ENCODE measurements at regions not wholly inside any gene's neighbourhood (a gene's known extent, or its start where the extent isn't known, plus 50 kb on each side); places are given as distances from the start of the nearest gene placed in this dataset.

DNA sequence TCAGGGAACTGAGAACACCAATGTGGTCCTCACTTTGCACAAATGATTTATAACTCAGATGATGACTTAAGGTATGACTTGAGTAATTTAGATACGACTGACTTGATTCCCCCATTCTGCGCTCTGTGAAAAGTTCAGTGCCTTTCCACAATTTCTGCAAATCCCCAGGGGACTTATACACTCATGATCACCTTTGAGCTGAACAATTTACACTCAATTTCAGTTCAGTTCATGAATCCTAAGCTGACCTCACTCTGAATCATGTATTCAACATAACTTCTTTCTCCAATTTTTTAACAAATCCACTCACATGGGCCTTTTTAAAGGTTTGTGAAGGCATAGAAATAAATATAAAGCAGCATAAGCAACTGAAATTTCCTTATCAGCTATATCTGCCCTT lies 274.2 kb downstream of the FAM76B start:
- DNase-seq (ENCODE audit: low read depth in 2 of 2): no peak

DNA sequence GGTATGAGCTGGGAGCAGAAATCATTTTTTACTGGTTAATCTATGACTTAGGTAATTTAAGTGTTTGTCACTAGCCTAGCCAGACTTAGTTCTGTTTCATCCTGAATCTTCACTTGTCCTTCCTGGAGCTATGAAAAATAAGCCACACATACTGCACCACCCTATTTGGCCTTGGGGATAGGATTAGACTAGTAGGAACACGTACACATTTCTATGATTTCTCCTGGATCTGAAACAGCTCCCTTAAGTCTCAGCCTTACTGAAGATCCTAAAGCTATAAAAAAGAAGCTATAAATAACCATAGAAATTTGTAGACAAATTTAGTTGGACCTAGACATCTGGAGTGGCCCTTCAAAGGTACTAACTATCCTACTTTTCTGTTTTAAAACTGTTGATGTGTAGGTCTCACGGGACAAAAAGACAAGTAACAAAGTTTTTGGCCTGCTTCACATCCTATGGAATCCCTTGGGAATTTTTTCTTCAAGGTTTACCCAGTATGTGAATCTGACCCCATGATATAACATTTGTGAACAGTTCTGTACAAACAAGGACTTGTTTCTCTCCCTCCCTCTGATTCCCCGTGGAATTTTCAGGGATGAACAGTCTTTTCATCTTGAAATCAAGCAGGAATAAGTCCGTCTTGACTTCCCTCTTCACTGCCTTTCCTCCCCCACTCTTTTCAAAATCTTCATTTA lies 275.0 kb downstream of the FAM76B start:
- no peak for DNase-seq (ENCODE audit: low read depth in 2 of 2)

DNA sequence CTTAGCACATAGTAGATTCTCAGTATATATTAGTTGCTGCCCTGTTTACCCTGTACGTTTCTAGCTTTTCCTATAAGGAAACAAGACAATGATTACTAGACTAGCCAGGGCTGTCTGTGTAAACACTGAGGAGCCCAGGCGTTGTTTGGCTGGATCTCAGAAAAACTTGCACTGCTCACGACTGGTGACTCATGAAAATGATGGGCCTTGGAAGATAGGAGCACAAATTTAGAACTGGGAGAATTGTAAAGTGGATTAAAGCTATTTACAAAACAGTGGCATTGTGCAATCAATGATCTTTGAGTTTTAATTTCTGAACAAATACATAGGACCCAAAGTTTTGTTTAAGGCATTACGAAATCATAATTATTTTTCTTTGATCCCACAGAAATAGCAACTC lies 276.9 kb downstream of the FAM76B start:
- no peak for DNase-seq (ENCODE audit: low read depth in 2 of 2)

DNA sequence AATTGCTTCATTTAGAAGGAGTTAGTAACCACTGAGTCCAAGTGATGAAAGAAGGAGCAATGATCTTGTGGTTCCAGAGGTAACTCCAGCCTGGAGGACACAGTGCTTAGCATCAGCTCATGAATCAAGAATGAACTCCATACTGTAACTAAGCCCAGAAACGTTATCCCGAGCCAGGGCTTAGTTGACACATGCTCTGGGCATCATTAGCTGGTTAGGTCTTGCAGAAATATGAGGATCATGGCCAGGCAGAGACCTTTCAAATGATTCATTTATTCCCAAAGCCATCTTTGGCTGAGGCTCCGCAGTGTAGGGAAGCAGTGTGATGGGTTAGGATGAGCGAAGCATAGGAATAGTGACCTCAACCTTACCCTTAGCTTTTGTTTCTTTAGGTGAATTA lies 277.4 kb downstream of the FAM76B start:
- no peak for DNase-seq (ENCODE audit: low read depth in 2 of 2)

DNA sequence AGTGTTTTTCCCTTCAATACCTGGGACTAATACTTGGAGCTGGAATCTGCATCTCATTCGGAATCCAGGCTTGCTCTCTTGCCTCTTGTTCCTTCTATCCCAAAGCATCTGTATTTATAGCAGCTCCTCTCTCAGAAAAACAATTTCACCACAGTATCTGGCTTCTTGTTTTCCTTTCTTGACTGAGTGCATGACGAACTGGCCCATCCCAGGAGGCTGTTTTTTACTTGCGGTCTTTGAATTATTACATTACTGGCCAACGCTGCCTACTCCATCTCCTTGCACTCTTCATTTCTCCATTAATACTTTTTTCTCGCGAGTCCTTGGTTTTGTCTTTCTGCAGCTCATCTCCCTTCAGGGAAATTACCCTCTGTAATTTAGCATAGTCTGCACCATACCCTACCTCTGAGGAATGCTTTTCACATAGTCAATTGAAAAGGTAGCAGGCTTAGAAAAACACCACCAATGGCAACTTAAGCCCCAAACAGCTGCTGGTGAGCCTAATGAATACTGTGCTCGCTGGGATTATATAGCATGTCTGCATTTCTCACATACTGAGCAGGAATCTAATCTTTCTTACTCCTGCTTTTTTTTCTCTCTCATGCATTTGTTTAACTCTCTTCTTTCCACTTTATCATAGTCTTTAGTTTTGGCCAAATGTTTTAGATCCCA lies 277.4 kb upstream of the SESN3 start:
- no peak for DNase-seq (ENCODE audit: low read depth in 2 of 2)

DNA sequence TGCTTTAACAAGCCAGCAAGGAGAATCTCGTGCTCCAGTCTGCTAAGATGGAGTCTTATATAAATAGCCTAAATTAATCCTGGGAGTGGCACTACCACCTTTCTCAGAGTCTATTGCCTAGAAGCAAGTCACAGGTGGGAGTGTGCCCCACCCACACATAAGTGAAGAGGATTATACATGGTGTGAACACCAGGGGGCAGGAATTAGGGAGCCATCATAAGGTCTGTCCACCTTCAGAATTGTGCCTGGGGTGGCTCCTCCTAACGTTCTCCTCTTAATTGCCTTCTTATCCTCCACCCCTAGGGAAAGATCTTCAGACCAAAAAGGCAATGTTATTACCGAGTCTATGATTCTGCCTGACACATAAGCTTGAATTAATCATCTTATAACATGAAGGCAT lies 276.8 kb upstream of the SESN3 start:
- DNase-seq (ENCODE audit: low read depth in 2 of 2): no peak

DNA sequence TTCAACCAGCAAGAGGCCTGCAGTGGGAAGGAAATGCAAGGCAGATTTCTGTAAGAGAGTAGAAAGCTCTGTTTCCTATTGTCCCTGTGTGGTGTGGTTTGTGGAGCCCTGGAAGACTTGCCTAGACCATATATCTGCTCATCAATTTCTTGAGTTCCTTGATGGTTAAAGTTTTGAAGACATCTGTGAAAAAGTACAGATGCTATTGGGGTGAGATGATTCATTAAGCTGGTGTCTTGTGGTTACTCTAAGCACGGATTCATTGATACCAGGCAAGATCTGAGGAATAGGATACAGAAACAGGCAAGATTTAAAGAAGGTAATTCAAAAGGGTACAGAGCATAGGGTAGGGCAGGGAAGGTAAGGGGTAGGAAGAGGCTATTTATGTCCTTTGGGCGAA lies 275.8 kb upstream of the SESN3 start:
- no peak for DNase-seq (ENCODE audit: low read depth in 2 of 2)

DNA sequence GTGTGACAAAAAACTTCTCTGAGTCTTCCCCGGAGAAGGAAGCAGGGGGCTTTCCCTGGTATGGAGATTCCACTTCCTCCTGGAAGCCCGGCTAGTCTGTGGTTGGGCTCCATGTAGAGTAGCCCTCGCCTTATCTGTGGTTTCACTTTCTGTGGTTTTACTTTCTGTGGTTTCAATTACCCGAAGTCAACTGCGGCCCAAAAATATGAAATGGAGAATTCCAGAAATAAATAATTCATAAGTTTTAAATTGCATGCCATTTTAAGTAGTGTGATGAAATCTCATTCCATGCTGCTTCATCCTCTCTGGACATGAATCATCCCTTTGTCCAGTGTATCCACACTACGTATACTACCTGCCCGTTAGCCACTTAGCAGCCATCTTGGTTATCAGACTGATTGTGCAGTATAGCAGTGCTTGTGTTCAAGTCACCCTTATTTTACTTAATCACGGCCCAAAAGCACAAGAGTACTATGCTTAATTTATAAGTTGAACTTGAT lies 275.0 kb upstream of the SESN3 start:
- no peak for DNase-seq (ENCODE audit: low read depth in 2 of 2)

DNA sequence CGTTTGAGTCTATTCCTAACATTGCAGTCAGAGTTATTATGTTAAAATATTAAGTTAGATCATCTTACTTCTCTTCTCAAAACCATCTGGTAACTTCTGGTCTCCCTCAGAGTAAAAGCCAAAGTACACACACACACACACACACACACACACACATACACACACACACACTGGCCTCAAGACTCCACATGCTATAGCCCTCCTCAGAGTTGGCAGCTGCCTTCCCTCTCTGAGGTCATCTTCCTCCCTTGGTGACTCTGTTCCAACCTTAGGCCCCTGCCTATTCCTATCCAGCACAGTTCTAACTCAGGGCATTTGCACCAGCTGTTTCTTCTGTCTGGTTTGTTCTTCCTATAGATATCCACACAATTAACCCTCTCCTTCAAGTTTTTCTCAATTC lies 272.0 kb upstream of the SESN3 start:
- DNase-seq (ENCODE audit: low read depth in 2 of 2): no peak

DNA sequence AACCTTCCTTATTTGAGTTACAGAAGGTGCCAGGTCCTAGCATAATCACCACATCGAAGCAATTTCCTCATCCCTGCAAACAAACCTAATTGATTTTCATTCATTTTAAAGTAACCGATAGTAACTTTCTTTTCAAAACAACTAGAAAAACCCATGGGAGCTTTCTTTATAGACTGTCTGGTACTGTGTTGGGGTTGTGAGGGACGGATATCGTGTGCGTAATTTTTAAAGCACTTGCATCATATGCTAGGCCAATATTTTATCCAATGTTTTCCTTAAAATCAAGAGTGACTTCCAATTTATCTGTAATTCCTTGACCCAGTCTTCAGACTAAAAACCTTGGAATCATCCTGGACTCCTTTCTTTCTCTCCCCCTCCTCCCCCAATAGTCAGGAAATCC lies 271.5 kb upstream of the SESN3 start:
- DNase-seq (ENCODE audit: low read depth in 2 of 2): no peak

DNA sequence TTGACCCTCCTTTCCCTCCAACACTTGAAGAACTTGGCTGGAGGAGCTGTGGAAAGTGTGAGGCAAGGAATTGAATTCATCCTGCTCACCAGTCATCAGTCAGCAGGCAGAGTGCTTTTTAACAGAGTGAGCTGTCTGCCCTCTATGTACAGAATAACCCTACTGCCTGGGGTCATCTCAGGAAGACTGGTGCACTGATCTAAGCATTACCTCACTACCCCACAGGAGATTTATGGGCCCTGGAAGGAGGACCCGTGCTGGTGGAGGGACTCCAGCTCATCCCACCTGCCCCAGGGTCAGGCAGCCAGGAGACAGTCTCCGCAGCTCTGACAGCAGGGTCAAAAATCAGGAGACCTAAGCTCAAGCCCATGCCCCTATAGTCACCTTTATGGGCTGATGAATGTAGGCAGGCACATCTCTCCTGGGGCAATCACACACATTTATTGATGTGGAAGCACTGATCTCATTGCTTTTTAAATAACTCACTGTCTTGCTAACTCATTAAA lies 270.8 kb upstream of the SESN3 start:
- DNase-seq (ENCODE audit: low read depth in 2 of 2): no peak

DNA sequence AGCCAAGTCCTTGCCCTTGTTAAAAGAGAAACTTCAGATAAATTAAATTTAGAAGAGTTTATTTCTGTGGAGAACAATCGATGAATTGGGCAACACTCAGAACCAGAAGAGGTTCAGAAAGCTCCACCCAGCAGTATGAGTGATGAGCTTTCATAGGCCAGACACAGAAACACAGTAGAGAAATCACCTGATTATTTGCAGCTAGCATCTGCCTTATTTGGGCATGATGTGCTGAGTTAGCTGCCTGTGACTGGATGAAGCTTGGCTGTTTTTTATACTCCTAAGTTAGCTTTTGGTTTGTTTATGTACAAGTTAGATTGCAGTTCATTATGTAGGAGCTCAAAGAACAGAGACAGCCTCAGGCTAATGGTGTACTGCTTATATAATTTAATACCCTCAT lies 269.5 kb upstream of the SESN3 start:
- no peak for DNase-seq (ENCODE audit: low read depth in 2 of 2)

DNA sequence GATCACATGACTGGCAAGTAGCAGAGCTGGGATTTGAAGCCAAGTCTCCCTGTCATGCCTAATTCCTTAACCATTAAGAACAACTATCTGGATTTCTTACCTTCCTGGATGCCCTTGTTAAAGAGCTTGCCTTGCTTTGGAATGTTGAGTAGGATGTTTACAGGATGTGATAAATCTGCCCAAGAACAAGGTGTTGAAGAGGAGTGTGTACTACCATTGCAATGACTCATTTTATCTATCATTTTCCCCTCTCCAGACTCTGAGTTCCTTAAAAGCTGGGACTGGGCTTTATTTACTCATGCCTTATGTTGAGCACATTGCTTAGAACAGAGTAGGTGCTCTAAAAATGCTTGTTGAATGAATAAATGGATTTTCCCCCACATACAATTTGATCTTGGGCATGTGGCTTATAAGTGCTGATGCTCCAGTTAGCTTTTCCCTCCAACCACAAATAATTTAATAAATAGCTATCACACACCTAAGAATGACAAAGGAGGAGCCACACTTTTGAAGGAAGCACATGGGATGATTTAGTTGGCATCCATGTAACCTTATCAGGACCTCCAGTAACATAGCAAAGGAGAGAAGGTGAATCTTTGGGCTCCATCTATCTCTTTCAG lies 268.6 kb upstream of the SESN3 start:
- DNase-seq (ENCODE audit: low read depth in 2 of 2): no peak

DNA sequence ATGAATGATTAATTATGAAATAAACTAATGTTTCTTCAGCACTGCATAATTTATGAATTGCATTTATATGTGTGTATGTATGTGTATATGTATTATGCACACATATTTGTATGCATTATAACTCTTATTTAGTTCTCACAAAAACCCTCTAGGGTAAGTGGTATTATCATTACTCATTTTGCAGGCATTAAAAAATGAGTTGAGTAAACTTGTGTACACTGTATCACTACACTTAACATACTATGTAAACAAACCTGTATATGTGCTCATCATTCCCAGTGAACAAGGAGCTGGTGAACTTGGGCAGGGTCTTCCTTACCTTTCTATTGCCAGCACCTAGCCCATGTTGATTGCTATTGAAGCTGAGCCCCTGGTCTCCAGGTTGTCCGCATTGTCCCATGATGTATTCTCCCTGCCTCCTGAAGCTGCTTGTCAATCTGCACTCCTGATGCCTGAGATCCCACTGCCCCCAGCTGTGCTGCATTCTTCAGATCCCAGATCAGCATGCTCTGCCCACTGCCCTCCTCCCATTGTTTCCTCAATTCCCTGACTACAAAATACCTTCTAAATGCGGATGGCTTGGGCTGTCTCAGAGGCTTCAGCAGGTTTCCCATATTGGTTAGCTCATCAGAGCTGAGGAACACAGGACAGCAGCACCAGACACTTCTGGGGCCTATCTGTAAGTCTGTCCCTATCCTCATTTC lies 267.9 kb upstream of the SESN3 start:
- DNase-seq (ENCODE audit: low read depth in 2 of 2): no peak

DNA sequence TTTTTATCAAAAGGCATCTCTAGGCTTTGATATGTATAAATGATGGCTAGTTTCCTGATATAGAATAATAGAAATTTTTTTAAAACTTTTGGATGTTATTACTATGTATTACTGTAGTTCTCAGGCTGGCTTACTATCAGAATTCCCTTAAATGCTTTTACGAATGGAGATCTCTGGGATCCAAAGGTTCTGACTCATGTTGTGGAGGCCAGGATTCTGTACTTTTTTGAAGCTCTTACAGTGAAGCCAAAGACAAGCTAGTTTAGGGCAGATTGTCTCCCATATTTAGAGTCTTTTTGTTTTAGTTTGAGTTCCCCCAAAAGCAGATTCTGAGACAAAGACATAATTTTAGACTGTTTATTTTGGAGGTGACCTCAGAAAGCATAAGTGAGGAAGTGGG lies 265.9 kb upstream of the SESN3 start:
- no peak for DNase-seq (ENCODE audit: low read depth in 2 of 2)

DNA sequence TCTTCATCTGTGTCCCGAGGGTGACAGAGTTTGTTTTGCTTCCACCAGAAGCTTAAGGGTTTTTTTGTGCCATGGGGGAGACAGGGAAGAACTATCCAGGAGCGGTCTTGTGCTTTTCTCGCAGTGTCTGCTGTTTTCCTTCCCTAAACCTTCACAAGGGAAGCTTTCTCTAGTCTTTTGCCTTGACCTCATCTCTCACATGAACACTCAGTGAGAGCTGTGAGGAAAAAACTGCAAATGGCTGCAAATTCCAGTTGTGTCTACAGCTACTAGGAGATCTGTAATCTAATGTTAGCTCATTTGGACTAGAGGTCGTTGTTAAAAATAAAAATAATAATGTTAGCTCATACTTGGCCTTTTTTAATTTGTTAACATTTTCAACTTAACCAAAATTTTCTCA lies 264.7 kb upstream of the SESN3 start:
- DNase-seq (ENCODE audit: low read depth in 2 of 2): no peak

DNA sequence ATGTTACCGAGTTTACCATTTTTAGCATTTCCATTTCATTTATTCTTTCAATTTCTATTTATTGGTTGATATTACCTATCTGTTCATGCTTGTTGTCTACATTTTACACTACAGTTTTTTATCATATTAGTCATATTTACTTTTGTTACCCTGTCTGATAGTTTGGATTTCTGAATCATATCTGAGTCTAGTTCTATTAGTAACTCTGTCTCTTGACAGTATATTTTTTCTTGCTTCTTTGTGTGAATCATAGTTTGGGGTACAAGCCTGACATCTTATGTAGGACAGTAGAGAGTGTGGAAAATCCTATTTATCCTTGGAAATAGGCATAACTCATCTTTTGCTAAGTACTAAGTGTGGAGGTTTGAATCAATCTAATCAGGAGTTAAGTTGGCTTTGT lies 263.9 kb upstream of the SESN3 start:
- no peak for DNase-seq (ENCODE audit: low read depth in 2 of 2)

DNA sequence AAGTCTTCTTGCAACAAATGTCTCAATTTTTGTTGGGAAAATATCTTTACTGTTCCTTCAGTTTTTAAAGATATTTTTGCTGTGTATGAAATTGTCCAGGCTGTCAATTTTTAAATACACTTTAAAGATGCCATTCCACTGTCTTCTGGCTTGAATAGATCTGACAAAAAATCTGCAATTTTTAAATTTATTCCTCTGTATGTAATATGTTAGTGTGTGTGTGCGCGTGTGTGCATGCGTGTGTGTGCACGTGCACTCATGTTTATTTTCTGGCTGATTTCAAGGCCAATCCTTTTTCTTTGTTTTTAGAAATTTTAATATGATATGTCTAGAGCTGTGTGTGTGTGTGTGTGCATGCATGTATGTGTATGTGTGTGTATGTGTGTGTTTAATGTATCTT lies 263.2 kb upstream of the SESN3 start:
- no peak for DNase-seq (ENCODE audit: low read depth in 2 of 2)

DNA sequence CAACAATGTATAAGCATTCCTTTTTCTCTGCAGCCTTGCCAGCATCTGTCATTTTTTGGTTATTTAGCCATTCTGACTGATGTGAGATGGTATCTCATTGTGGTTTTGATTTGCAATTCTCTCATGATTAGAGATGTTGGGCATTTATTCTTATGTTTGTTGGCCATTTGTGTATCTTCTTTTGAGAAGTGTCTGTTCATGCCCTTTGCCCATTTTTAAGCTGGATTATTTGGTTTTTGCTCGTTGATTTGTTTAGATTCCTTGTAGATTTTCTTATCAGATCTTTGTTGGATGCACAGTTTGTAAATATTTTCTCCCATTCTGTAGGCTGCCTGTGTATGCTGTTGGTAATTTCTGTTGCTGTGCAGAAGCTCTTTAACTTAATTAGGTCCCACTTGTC lies 259.6 kb upstream of the SESN3 start:
- DNase-seq (ENCODE audit: low read depth in 2 of 2): no peak

DNA sequence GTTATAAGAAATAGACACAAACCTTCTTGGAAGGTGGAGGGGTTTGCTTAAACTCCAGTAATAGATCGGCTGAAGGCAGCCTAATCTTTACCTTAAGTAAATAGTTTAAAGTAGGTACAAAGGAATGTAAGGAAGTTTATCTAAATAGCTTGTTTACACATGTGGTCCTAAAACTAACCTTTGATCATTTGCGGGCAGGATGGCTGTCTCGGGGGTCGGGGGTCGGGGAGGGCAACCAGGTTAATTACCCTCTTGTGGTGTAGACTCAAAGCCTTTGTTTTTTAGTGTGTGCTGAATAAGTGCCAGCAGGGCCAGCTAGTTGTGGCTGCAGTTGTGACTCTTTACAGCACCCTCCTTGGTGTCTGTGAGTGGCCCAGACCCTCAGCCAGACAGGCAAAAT lies 256.9 kb upstream of the SESN3 start:
- no peak for DNase-seq (ENCODE audit: low read depth in 2 of 2)

DNA sequence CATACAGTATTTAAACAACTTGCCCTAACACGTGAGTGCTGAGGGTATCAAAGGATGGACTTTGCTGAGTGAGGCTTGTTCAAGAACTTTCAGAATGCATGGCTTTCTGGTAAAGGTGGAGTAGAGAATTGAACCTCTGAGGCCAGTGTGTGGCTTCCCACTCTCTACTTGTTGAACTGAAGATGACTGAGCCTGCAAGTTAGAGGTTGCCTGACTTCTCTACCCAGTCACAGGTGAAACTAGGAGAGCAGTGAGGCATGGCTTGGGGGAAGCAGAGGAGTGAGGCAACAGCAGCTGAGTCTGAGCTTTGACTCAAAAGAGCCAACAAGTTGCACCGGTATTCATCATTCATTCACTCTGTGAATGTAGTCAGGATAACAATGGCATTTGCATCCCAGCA lies 256.4 kb upstream of the SESN3 start:
- no peak for DNase-seq (ENCODE audit: low read depth in 2 of 2)

DNA sequence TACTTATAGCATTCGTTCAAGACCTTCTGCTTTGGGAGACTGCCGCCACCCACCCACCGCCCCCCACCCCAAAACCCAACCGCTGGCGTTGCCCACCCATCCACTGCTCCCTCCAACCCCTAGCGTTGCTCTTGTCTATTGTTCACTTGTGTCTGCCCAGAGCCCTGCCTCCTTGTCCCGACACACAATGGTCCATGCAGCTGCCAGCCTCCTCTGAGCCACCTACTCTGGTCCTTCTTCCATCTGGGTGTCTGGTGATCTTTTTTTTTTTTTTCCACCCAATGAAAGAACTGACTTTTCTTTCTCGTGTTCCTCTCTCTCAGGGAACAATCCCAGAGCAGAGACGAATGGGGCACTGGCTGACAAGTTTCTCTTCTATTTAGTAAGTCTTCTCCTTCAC lies 256.0 kb upstream of the SESN3 start:
- DNase-seq (ENCODE audit: low read depth in 2 of 2): no peak

DNA sequence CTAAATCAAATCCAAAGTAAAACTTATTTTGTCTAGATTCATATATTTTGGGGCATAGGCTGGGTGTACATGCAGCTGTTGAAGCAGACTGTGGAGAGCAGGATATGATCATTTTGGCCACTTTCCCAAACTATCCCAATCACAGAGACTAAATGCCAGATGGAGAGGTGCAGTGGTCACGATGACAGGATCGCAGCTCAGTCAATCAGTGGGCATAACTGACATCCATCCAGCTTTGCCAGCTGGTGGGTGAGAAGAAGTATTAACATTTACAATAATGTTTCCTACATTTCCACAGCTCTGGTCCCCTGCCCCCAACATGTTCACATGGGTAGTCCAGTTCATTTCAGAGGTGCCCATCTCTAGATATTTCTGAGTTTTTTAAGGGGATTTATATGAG lies 255.5 kb upstream of the SESN3 start:
- no peak for DNase-seq (ENCODE audit: low read depth in 2 of 2)
